DND-41 (cell line): ENCODE measurements at regions not wholly inside any gene's neighbourhood (a gene's known extent, or its start where the extent isn't known, plus 50 kb on each side); places are given as distances from the start of the nearest gene placed in this dataset.
"Not testable (repeated sequence)": the region's sequence is repeated elsewhere in the genome, so short reads cannot be mapped to it uniquely, and the experiment has no call there.

Experiments used
- ATAC-seq: fragments of 200-7000 bp; cut with Tn5 transposase; 3 replicates; pipeline ENCODE4 v1.9.1; 2021; ENCODE audit warnings: low read depth; ENCODE audit not compliant: insufficient read depth
- DNase-seq: peaks from one replicate; pipeline ENCODE4 v3.0.0-alpha.2; 2020
- H2AFZ ChIP-seq: 2 replicates; pipeline ENCODE4 v1.6.0; 2012; ENCODE audit warnings: low read depth, low read length
- H3K27ac ChIP-seq: 2 replicates; pipeline ENCODE4 v1.5.1; 2012; ENCODE audit warnings: low read length, inconsistent platforms
- H3K27me3 ChIP-seq: fragments of 200-600 bp; sonication (generic); 2 replicates; pipeline ENCODE4 v1.6.0; 2012; ENCODE audit warnings: low read length, mild to moderate bottlenecking, inconsistent platforms; ENCODE audit not compliant: insufficient read depth, poor library complexity
- H3K36me3 ChIP-seq: 2 replicates; pipeline ENCODE4 v1.5.1; 2012; ENCODE audit warnings: low read length, inconsistent platforms; ENCODE audit not compliant: insufficient read depth
- H3K4me1 ChIP-seq: 2 replicates; pipeline ENCODE4 v1.5.1; 2012; ENCODE audit warnings: mild to moderate bottlenecking, low read length; ENCODE audit not compliant: insufficient read depth
- H3K4me2 ChIP-seq: 2 replicates; pipeline ENCODE4 v1.6.0; 2012; ENCODE audit warnings: mild to moderate bottlenecking, moderate library complexity, low read length, inconsistent platforms; ENCODE audit not compliant: insufficient read depth
- H3K4me3 ChIP-seq, 2 experiments: fragments of 200-600 bp in 1 of 2; shearing (Covaris generic) in 1 of 2; 2 replicates each; pipeline ENCODE4 v1.5.1; 2012 to 2016; ENCODE audit warnings: inconsistent platforms in 2 of 2, low read length in 2 of 2, mild to moderate bottlenecking in 2 of 2, low read depth in 1 of 2, moderate library complexity in 1 of 2
- H3K79me2 ChIP-seq: 2 replicates; pipeline ENCODE4 v1.6.0; 2012; ENCODE audit warnings: low read length, inconsistent platforms; ENCODE audit not compliant: insufficient read depth
- H3K9ac ChIP-seq: 2 replicates; pipeline ENCODE4 v1.6.0; 2012; ENCODE audit warnings: low read depth, mild to moderate bottlenecking, inconsistent platforms, low read length, moderate library complexity
- H3K9me3 ChIP-seq: 2 replicates; pipeline ENCODE4 v1.5.1; 2012; ENCODE audit warnings: low read length, moderate library complexity, mild to moderate bottlenecking, inconsistent platforms; ENCODE audit not compliant: insufficient read depth, severe bottlenecking
- H4K20me1 ChIP-seq: 2 replicates; pipeline ENCODE4 v1.6.0; 2012; ENCODE audit warnings: low read length; ENCODE audit not compliant: insufficient read depth
- CTCF ChIP-seq: IDR thresholded peaks from 2 replicates; pipeline ENCODE4 v1.5.1; 2012; ENCODE audit warnings: borderline replicate concordance, low read length, moderate library complexity, mild to moderate bottlenecking; ENCODE audit not compliant: poor library complexity, severe bottlenecking; ENCODE audit errors: extremely low read depth
- EZH2 ChIP-seq: IDR thresholded peaks from 3 replicates; pipeline ENCODE4 v1.6.1; 2012; ENCODE audit warnings: borderline replicate concordance, low read depth, mild to moderate bottlenecking, moderate library complexity, low read length, inconsistent platforms; ENCODE audit not compliant: severe bottlenecking

DNA sequence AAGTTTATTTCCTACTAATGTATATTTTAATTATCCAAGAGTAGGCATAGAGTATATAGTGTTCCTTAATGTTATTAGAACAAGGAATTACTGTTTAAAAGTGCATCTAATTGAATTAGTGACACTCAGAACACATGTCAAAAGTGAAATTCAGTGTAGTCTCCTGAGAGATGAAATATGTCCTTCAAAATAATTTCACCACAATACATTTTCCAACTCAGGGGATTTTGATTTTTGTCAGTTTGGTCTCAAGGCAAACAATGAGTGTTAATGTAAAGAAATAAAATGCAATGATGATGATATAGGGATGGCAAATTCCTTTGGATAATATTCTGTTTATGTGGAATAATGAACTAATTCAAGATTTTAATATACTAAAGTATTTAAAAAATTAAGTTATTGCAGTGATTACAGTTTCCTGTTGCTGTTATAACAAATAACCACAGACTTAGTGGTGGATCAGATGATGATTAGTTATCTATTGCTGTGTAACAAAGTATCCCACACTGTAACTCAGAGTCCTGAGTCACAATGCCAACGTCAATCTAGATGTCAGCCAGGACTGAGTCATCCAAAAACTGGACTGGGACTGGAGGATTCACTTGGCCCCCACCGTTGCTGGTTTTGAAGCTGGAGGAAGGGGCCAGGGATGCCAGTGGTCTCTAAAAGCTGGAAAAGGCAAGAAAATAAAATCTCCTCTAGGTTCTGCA lies 148.0 kb upstream of the SLC7A11 start:
- TF ChIP-seq CTCF (no peak), EZH2 (no peak)
- no peak overlapping the region for H2AFZ ChIP-seq
- H3K79me2 ChIP-seq = no peaks in the 10 kb centered on the region
- DNase-seq (no peak), ATAC-seq (no peak)
- no peak overlapping the region for H3K4me2 ChIP-seq
- no peak overlapping the region for H3K27ac ChIP-seq
- no peaks in the 10 kb centered on the region for H3K36me3 ChIP-seq
- H3K9ac ChIP-seq = no peak overlapping the region
- no peak overlapping the region for H3K4me3 ChIP-seq
- H3K9me3 ChIP-seq = no peaks in the 10 kb centered on the region
- no peaks in the 10 kb centered on the region for H4K20me1 ChIP-seq
- no peaks in the 10 kb centered on the region for H3K27me3 ChIP-seq
- H3K4me1 ChIP-seq = no peaks in the 10 kb centered on the region

GRCh38 chr4:138374947-138375346 lies 132.8 kb upstream of the SLC7A11 start:
- Histone ChIP-seq H3K27me3 (no peaks in the 10 kb centered on the region), H3K4me3 (no peak overlapping the region), H3K36me3 (no peaks in the 10 kb centered on the region)

GRCh38 chr4:138367942-138368341 lies 125.8 kb upstream of the SLC7A11 start:
- Histone ChIP-seq H3K27me3 (no peaks in the 10 kb centered on the region), H3K36me3 (no peaks in the 10 kb centered on the region), H3K4me1 (no peaks in the 10 kb centered on the region), H3K9ac (no peak overlapping the region), H3K27ac (no peak overlapping the region), H2AFZ (no peak overlapping the region), H4K20me1 (no peaks in the 10 kb centered on the region), H3K4me2 (no peak overlapping the region), H3K9me3 (no peaks in the 10 kb centered on the region), H3K4me3 (no peak overlapping the region), H3K79me2 (no peaks in the 10 kb centered on the region)
- TF ChIP-seq EZH2 (no peak), CTCF (no peak)
- DNase-seq (no peak), ATAC-seq (no peak)

More at GRCh38 chr4:138374947-138375346, 132.8 kb upstream of the SLC7A11 start:
- H3K9me3 ChIP-seq = no peaks in the 10 kb centered on the region
- H4K20me1 ChIP-seq = no peaks in the 10 kb centered on the region
- no peak overlapping the region for H3K27ac ChIP-seq
- H2AFZ ChIP-seq = no peak overlapping the region
- H3K4me1 ChIP-seq = no peaks in the 10 kb centered on the region
- DNase-seq (no peak), ATAC-seq (no peak)
- H3K79me2 ChIP-seq = no peaks in the 10 kb centered on the region
- no peak overlapping the region for H3K9ac ChIP-seq
- TF ChIP-seq EZH2 = no peak
- no peak for TF ChIP-seq CTCF
- no peak overlapping the region for H3K4me2 ChIP-seq

- not testable (repeated sequence) for DNase-seq, H4K20me1 ChIP-seq, ATAC-seq, H3K4me2 ChIP-seq, H3K27ac ChIP-seq, H3K36me3 ChIP-seq, H3K27me3 ChIP-seq, H3K4me3 ChIP-seq, H3K79me2 ChIP-seq, H2AFZ ChIP-seq, H3K9ac ChIP-seq, H3K9me3 ChIP-seq, H3K4me1 ChIP-seq
Measured at GRCh38 chr4:138352446-138352845, 110.3 kb upstream of the SLC7A11 start.
